ENCODE measurements at regions not wholly inside any gene's neighbourhood (a gene's known extent, or its start where the extent isn't known, plus 50 kb on each side); places are given as distances from the start of the nearest gene placed in this dataset.

GRCh38 chr15:37618353-37618752, 316.1 kb upstream of the TMCO5A start:
- TF ChIP-seq CTCF (IDR thresholded peaks at IDR 0.05), result no peak
- no peaks in the 10 kb centered on the region for H3K27me3 Mint-ChIP-seq
- no peaks in the 10 kb centered on the region for H3K36me3 Mint-ChIP-seq (ENCODE audit: low read depth)
- no peaks in the 10 kb centered on the region for H3K4me1 Mint-ChIP-seq (ENCODE audit: low read depth)
- CTCF ChIA-PET, result no interaction called here
- no peak overlapping the region for H3K27ac Mint-ChIP-seq
- ATAC-seq (no peak), DNase-seq (no peak)
- intact Hi-C loops (cut with micrococcal nuclease), result no loop called here
- peaks cover 10% of the 10 kb centered on the region for H3K9me3 Mint-ChIP-seq
- POLR2A ChIA-PET, result no interaction called here
- H3K4me3 Mint-ChIP-seq, result no peak overlapping the region

GRCh38 chr15:37619358-37620042, 314.9 kb upstream of the TMCO5A start:
- intact Hi-C loops (cut with micrococcal nuclease), result no loop called here
- ChIA-PET POLR2A (no interaction called here), CTCF (no interaction called here)
- Mint-ChIP-seq H3K27me3 (no peaks in the 10 kb centered on the region), H3K9me3 (peaks cover 10% of the 10 kb centered on the region), H3K36me3 (ENCODE audit: low read depth) (no peaks in the 10 kb centered on the region), H3K4me3 (no peak overlapping the region), H3K27ac (no peak overlapping the region), H3K4me1 (ENCODE audit: low read depth) (no peaks in the 10 kb centered on the region)
- no peak for TF ChIP-seq CTCF (IDR thresholded peaks at IDR 0.05)
- ATAC-seq (no peak), DNase-seq (no peak)

GRCh38 chr15:37625576-37625975, 308.9 kb upstream of the TMCO5A start:
- no peaks in the 10 kb centered on the region for H3K36me3 Mint-ChIP-seq (ENCODE audit: low read depth)
- H3K4me1 Mint-ChIP-seq (ENCODE audit: low read depth), result no peaks in the 10 kb centered on the region
- no peak overlapping the region for H3K4me3 Mint-ChIP-seq
- no peak for TF ChIP-seq CTCF (IDR thresholded peaks at IDR 0.05)
- H3K27me3 Mint-ChIP-seq, result no peaks in the 10 kb centered on the region
- no peaks in the 10 kb centered on the region for H3K9me3 Mint-ChIP-seq
- no peak for ATAC-seq
- no peak overlapping the region for H3K27ac Mint-ChIP-seq
- no peak for DNase-seq
- ChIA-PET CTCF (no interaction called here), POLR2A (no interaction called here)
- intact Hi-C loops (cut with micrococcal nuclease), result no loop called here

- Mint-ChIP-seq H3K4me1 (ENCODE audit: low read depth) (no peaks in the 10 kb centered on the region), H3K27me3 (no peaks in the 10 kb centered on the region), H3K36me3 (ENCODE audit: low read depth) (no peaks in the 10 kb centered on the region), H3K27ac (no peak overlapping the region), H3K9me3 (no peaks in the 10 kb centered on the region), H3K4me3 (no peak overlapping the region)
- DNase-seq (no peak), ATAC-seq (no peak)
- ChIA-PET POLR2A (no interaction called here), CTCF (interaction anchor here (0.6 kb wide), 1 partner anchor 762 kb away, joined by 3 read pairs; no protein-coding TSS in a partner anchor)
- no peak for TF ChIP-seq CTCF (IDR thresholded peaks at IDR 0.05)
- intact Hi-C loops (cut with micrococcal nuclease), result no loop called here
These were observed 305.9 kb upstream of the TMCO5A start for GRCh38 chr15:37628507-37628906.

- DNase-seq, result no peak
- H3K4me1 Mint-ChIP-seq (ENCODE audit: low read depth), result no peaks in the 10 kb centered on the region
- no peak for ATAC-seq
- intact Hi-C loops (cut with micrococcal nuclease), result no loop called here
- no peaks in the 10 kb centered on the region for H3K27me3 Mint-ChIP-seq
- TF ChIP-seq CTCF (IDR thresholded peaks at IDR 0.05), result no peak
- H3K4me3 Mint-ChIP-seq, result no peak overlapping the region
- H3K27ac Mint-ChIP-seq, result no peak overlapping the region
- ChIA-PET CTCF (no interaction called here), POLR2A (no interaction called here)
- no peaks in the 10 kb centered on the region for H3K9me3 Mint-ChIP-seq
- H3K36me3 Mint-ChIP-seq (ENCODE audit: low read depth), result no peaks in the 10 kb centered on the region
These were observed 297.7 kb upstream of the TMCO5A start for GRCh38 chr15:37636736-37637135.
